ENCODE measurements at regions not wholly inside any gene's neighbourhood (a gene's known extent, or its start where the extent isn't known, plus 50 kb on each side); places are given as distances from the start of the nearest gene placed in this dataset.

DNA sequence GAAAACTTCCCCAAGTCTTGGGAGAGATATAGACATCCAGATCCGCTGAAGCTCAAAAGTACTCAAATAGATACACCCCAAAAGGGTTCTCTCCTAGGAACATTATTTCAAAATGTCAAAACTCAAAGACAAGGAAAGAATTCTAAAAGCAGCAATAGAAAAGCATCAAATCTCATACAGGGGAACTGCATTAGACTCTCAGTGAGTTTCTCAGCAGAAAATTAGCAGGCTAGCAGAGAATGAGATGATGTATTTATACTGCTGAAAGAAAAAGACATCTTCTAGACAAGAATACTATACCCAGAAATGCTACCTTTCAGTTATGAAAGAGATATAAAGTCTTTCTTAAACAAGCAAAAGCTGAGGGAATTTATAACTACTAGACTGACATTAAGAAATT, 75.5 kb upstream of the RIMS1 start:
- TF ChIP-seq, protein P1, sequence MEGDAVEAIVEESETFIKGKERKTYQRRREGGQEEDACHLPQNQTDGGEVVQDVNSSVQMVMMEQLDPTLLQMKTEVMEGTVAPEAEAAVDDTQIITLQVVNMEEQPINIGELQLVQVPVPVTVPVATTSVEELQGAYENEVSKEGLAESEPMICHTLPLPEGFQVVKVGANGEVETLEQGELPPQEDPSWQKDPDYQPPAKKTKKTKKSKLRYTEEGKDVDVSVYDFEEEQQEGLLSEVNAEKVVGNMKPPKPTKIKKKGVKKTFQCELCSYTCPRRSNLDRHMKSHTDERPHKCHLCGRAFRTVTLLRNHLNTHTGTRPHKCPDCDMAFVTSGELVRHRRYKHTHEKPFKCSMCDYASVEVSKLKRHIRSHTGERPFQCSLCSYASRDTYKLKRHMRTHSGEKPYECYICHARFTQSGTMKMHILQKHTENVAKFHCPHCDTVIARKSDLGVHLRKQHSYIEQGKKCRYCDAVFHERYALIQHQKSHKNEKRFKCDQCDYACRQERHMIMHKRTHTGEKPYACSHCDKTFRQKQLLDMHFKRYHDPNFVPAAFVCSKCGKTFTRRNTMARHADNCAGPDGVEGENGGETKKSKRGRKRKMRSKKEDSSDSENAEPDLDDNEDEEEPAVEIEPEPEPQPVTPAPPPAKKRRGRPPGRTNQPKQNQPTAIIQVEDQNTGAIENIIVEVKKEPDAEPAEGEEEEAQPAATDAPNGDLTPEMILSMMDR (IDR thresholded peaks at IDR 0.05): no peak
- no peak for TF ChIP-seq POLR2A (IDR thresholded peaks at IDR 0.05)
- TF ChIP-seq POLR2AphosphoS5 (IDR thresholded peaks at IDR 0.05): no peak

All from breast epithelium (tissue), 3 donors.